ENCODE measurements at regions not wholly inside any gene's neighbourhood (a gene's known extent, or its start where the extent isn't known, plus 50 kb on each side); places are given as distances from the start of the nearest gene placed in this dataset.

DNA sequence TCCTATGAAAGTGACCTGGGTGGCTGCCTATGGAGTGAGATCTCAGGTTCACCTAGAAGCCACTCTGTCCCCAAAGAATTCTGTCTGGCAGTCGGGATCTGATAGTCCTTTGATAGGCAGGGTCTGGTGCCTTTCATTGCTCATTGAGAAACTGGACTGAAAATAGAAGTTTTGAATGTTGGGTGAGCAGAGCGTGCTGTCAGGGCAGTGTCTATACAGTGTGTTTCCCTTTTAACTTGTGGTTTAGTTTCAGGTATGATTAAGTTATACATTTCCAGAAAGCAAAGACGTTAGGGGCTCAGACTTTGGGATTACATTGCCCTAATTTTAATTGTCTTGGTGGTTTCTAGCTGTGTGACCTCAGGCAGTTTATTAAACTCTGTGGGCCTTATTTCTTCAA lies 111.3 kb upstream of the PAX6 start:
- no peak for TF ChIP-seq POLR2AphosphoS5 (IDR thresholded peaks at IDR 0.05; ENCODE audit: insufficient read depth in 1 of 2, low read depth in 1 of 2)
- no peak for TF ChIP-seq POLR2A (IDR thresholded peaks at IDR 0.05)
- TF ChIP-seq CTCF (IDR thresholded peaks at IDR 0.05) = no peak

All from vagina (tissue), 2 donors.